H1 (cell line): ENCODE measurements at regions not wholly inside any gene's neighbourhood (a gene's known extent, or its start where the extent isn't known, plus 50 kb on each side); places are given as distances from the start of the nearest gene placed in this dataset.

Experiments used
- CTCF ChIA-PET: fragments of 300-600 bp; sonication (Branson Sonifier 250); formaldehyde crosslinking; loops from one replicate; lab custom pipeline; 2021; ENCODE audit not compliant: partially characterized antibody; lab: Charles Lee
- POLR2A ChIA-PET: fragments of 300-600 bp; sonication (Branson Sonifier 250); formaldehyde crosslinking; loops from one replicate; lab custom pipeline; 2021; ENCODE audit warnings: inconsistent platforms; ENCODE audit not compliant: partially characterized antibody; lab: Charles Lee
- DNase-seq, 2 experiments: peaks; one replicate each; pipeline versions ENCODE4 v3.0.0 to v3.0.0-alpha.2; 2010 to 2022; ENCODE audit warnings: low spot score in 2 of 2, low read depth in 1 of 2, mixed read lengths in 1 of 2
- FAIRE-seq: peaks from 2 replicates; lab custom pipeline; 2011; peaks lifted over from hg19 to GRCh38; lab: Jason Lieb, UNC
- H2AFZ ChIP-seq: 2 replicates; pipeline ENCODE4 v1.8.1; 2012; ENCODE audit warnings: low read length, inconsistent platforms
- H2AK5ac ChIP-seq: 2 replicates; pipeline ENCODE4 v1.6.1; 2013; ENCODE audit warnings: low read depth, low read length
- H2BK120ac ChIP-seq: replicated peaks from 2 replicates; pipeline ENCODE3; 2013; ENCODE audit warnings: low read depth, low read length, inconsistent platforms
- H2BK12ac ChIP-seq: 2 replicates; pipeline ENCODE4 v1.6.1; 2013; ENCODE audit warnings: low read depth, low read length
- H2BK15ac ChIP-seq: 2 replicates; pipeline ENCODE4 v1.6.1; 2013; ENCODE audit warnings: low read length
- H2BK20ac ChIP-seq: 2 replicates; pipeline ENCODE4 v1.6.1; 2013; ENCODE audit warnings: low read length
- H2BK5ac ChIP-seq: 2 replicates; pipeline ENCODE4 v1.6.1; 2013; ENCODE audit warnings: low read depth, low read length
- H3K14ac ChIP-seq: 2 replicates; pipeline ENCODE4 v1.6.1; 2013; ENCODE audit warnings: inconsistent platforms; ENCODE audit not compliant: insufficient read length
- H3K18ac ChIP-seq: 2 replicates; pipeline ENCODE4 v1.6.1; 2013; ENCODE audit warnings: low read length; ENCODE audit errors: extremely low read depth
- H3K23ac ChIP-seq: 2 replicates; pipeline ENCODE4 v1.6.1; 2013; ENCODE audit warnings: inconsistent platforms; ENCODE audit not compliant: insufficient read length
- H3K23me2 ChIP-seq: 2 replicates; pipeline ENCODE4 v1.6.1; 2013; ENCODE audit warnings: low read depth, low read length
- H3K27ac ChIP-seq: 2 replicates; pipeline ENCODE4 v1.6.1; 2011; ENCODE audit warnings: low read depth, low read length, inconsistent platforms
- H3K27me3 ChIP-seq, 4 experiments: replicated peaks in 1 of 4; 1 replicate in 1 of 4; 2 replicates in 3 of 4; pipeline versions ENCODE4 v1.6.1 to v1.8.1; 2011 to 2013; ENCODE audit warnings: low read length in 3 of 4, mild to moderate bottlenecking in 3 of 4, inconsistent platforms in 2 of 4, mixed read lengths in 2 of 4, moderate library complexity in 1 of 4; ENCODE audit not compliant: control insufficient read depth in 3 of 4, insufficient read depth in 3 of 4; ENCODE audit errors: extremely low read depth in 1 of 4
- H3K36me3 ChIP-seq, 4 experiments: 2 replicates each; pipeline versions ENCODE4 v1.6.1 to v1.8.1; 2011 to 2013; ENCODE audit warnings: mild to moderate bottlenecking in 4 of 4, low read length in 3 of 4, moderate library complexity in 2 of 4, control low read depth in 1 of 4, inconsistent platforms in 1 of 4; ENCODE audit not compliant: insufficient read depth in 4 of 4, control insufficient read depth in 2 of 4
- H3K4ac ChIP-seq: replicated peaks from 2 replicates; pipeline ENCODE3; 2013; ENCODE audit warnings: low read length, low read depth, mixed read lengths, inconsistent platforms; ENCODE audit not compliant: insufficient read length
- H3K4me1 ChIP-seq, 4 experiments: replicated peaks in 1 of 4; 1 replicate in 1 of 4; 2 replicates in 3 of 4; pipeline versions ENCODE4 v1.6.1 to v1.8.1; 2011 to 2013; ENCODE audit warnings: low read length in 3 of 4, inconsistent platforms in 2 of 4, mixed read lengths in 1 of 4; ENCODE audit not compliant: insufficient read depth in 4 of 4, control insufficient read depth in 3 of 4
- H3K4me2 ChIP-seq, 2 experiments: 2 replicates each; pipeline versions ENCODE4 v1.6.1 to v1.8.1; 2011 to 2013; ENCODE audit warnings: low read depth in 2 of 2, low read length in 2 of 2, control low read depth in 1 of 2, inconsistent platforms in 1 of 2, mild to moderate bottlenecking in 1 of 2; ENCODE audit not compliant: insufficient read depth in 1 of 2
- H3K4me3 ChIP-seq, 4 experiments: fragments of 200-600, 300-600 bp in 1 of 4; sonication (generic), shearing (Covaris generic), sonication (Bioruptor Twin) in 1 of 4; 2 replicates each; pipeline versions ENCODE4 v1.5.1 to v1.8.1; 2011 to 2016; ENCODE audit warnings: low read length in 4 of 4, low read depth in 3 of 4, control low read depth in 2 of 4, inconsistent platforms in 2 of 4, mild to moderate bottlenecking in 2 of 4, mixed read lengths in 1 of 4, moderate library complexity in 1 of 4; ENCODE audit not compliant: insufficient read depth in 2 of 4; ENCODE audit errors: extremely low read depth in 1 of 4
- H3K56ac ChIP-seq: replicated peaks from 2 replicates; pipeline ENCODE3; 2013; ENCODE audit warnings: low read depth, mild to moderate bottlenecking, mixed read lengths, low read length, inconsistent platforms; ENCODE audit not compliant: insufficient read length
- H3K79me1 ChIP-seq: 2 replicates; pipeline ENCODE4 v1.6.1; 2013; ENCODE audit warnings: low read depth, low read length, control low read depth
- H3K79me2 ChIP-seq, 2 experiments: 2 replicates each; pipeline versions ENCODE4 v1.6.1 to v1.8.1; 2012 to 2013; ENCODE audit warnings: low read length in 2 of 2, mild to moderate bottlenecking in 2 of 2, inconsistent platforms in 1 of 2; ENCODE audit not compliant: insufficient read depth in 2 of 2, control insufficient read depth in 1 of 2
- H3K9ac ChIP-seq, 4 experiments: replicated peaks in 1 of 4; 1 replicate in 1 of 4; 2 replicates in 3 of 4; pipeline versions ENCODE4 v1.6.1 to v1.8.1; 2011 to 2013; ENCODE audit warnings: low read depth in 3 of 4, low read length in 3 of 4, control low read depth in 2 of 4, mild to moderate bottlenecking in 2 of 4, moderate library complexity in 2 of 4, inconsistent platforms in 1 of 4; ENCODE audit errors: extremely low read depth in 1 of 4
- H3K9me3 ChIP-seq, 2 experiments: 2 replicates each; pipeline versions ENCODE4 v1.6.1 to v1.8.1; 2012 to 2013; ENCODE audit warnings: mild to moderate bottlenecking in 2 of 2, moderate library complexity in 2 of 2, control low read depth in 1 of 2, inconsistent platforms in 1 of 2, low read depth in 1 of 2, low read length in 1 of 2, mixed read lengths in 1 of 2; ENCODE audit not compliant: insufficient read depth in 2 of 2
- H4K20me1 ChIP-seq, 2 experiments: replicated peaks in 1 of 2; 2 replicates each; pipeline versions ENCODE3 to v1.8.1; 2011 to 2013; ENCODE audit warnings: inconsistent platforms in 2 of 2, low read length in 2 of 2, mild to moderate bottlenecking in 1 of 2; ENCODE audit not compliant: insufficient read depth in 2 of 2, control insufficient read depth in 1 of 2
- H4K5ac ChIP-seq: 2 replicates; pipeline ENCODE4 v1.6.1; 2013; ENCODE audit warnings: low read length, low read depth, mixed read lengths, inconsistent platforms; ENCODE audit not compliant: insufficient read length
- H4K8ac ChIP-seq: 2 replicates; pipeline ENCODE4 v1.8.0; 2013; ENCODE audit warnings: mild to moderate bottlenecking, moderate library complexity, low read length, inconsistent platforms; ENCODE audit not compliant: insufficient read depth; ENCODE audit errors: extremely low read depth
- H4K91ac ChIP-seq: replicated peaks from 2 replicates; pipeline ENCODE3; 2013; ENCODE audit warnings: low read length, mixed read lengths, inconsistent platforms; ENCODE audit not compliant: insufficient read length
- CREB1 ChIP-seq: IDR thresholded peaks from 2 replicates; pipeline ENCODE4 v1.6.1; 2012; ENCODE audit warnings: inconsistent platforms
- WGBS, 2 experiments: shearing (Covaris generic) in 1 of 2; methylation state at CpG; one replicate each; pipeline versions ENCODE4 v1.1.6 to v1.1.7; 2013 to 2015; ENCODE audit warnings: low lambda C conversion rate in 2 of 2, mixed read lengths in 2 of 2, inconsistent platforms in 1 of 2, low coverage in 1 of 2, missing lambda C conversion rate in 1 of 2; ENCODE audit not compliant: insufficient replicate concordance in 2 of 2, insufficient coverage in 1 of 2, insufficient read length in 1 of 2; ENCODE audit errors: extremely low coverage in 1 of 2, missing lambda C conversion rate in 1 of 2; 5-methylcytosine and 5-hydroxymethylcytosine counted together

GRCh38 chr18:75544496-75544895 is 117.0 kb upstream of the SMIM21 start:
- H2AK5ac ChIP-seq, result no peak overlapping the region
- FAIRE-seq (no peak), DNase-seq (no peak)
- no peak overlapping the region for H2BK5ac ChIP-seq
- no peaks in the 10 kb centered on the region; a peak in 1 of 4 replicates for H3K9me3 ChIP-seq
- H3K56ac ChIP-seq, result no peak overlapping the region
- H3K18ac ChIP-seq, result no peak overlapping the region
- H3K9ac ChIP-seq, result no peak overlapping the region
- H3K4ac ChIP-seq, result no peak overlapping the region
- no peak overlapping the region for H4K91ac ChIP-seq
- no peaks in the 10 kb centered on the region for H3K36me3 ChIP-seq
- H4K20me1 ChIP-seq, result no peaks in the 10 kb centered on the region
- no peak overlapping the region for H2BK15ac ChIP-seq
- no peak overlapping the region for H2BK12ac ChIP-seq
- H3K4me3 ChIP-seq, result no peak overlapping the region
- ChIA-PET POLR2A (no interaction called here), CTCF (no interaction called here)
- H4K5ac ChIP-seq, result no peak overlapping the region
- WGBS, 2 experiments, result 93% methylated on average over 5 of the region's 5 CpGs; no CpG with 5 or more reads in 1 of the 2 experiments
- no peaks in the 10 kb centered on the region for H3K23me2 ChIP-seq
- no peak overlapping the region for H3K14ac ChIP-seq
- no peaks in the 10 kb centered on the region for H3K27me3 ChIP-seq
- H4K8ac ChIP-seq, result no peak overlapping the region
- no peak overlapping the region for H3K27ac ChIP-seq
- no peaks in the 10 kb centered on the region for H3K79me1 ChIP-seq
- H2BK20ac ChIP-seq, result no peak overlapping the region
- H3K4me1 ChIP-seq, result no peaks in the 10 kb centered on the region
- H2BK120ac ChIP-seq, result no peak overlapping the region
- H3K23ac ChIP-seq, result no peak overlapping the region
- H3K79me2 ChIP-seq, result no peaks in the 10 kb centered on the region
- H3K4me2 ChIP-seq, result no peak overlapping the region
- no peak overlapping the region for H2AFZ ChIP-seq
- no peak for TF ChIP-seq CREB1
